Neural progenitor cell (in vitro differentiated cells): ENCODE measurements at regions not wholly inside any gene's neighbourhood (a gene's known extent, or its start where the extent isn't known, plus 50 kb on each side); places are given as distances from the start of the nearest gene placed in this dataset.
A peak's percentile ranks its signal among the peaks of the same experiment; 100 is the strongest.

Source experiments
- DNase-seq: peaks from one replicate; pipeline ENCODE4 v3.0.0-alpha.2; 2016; ENCODE audit warnings: low spot score
- H2AFZ ChIP-seq: fragments of 200-600 bp; sonication (generic); replicated peaks from 2 replicates; pipeline ENCODE4 v1.6.1; 2016; ENCODE audit warnings: antibody characterized with exemption
- H3F3A ChIP-seq: fragments of 200-600 bp; sonication (generic); 2 replicates; pipeline ENCODE4 v1.6.1; 2016; ENCODE audit warnings: antibody characterized with exemption, low read depth
- H3K27ac ChIP-seq: fragments of 200-600 bp; sonication (generic); 2 replicates; pipeline ENCODE4 v1.5.1; 2016; ENCODE audit warnings: mild to moderate bottlenecking
- H3K27me3 ChIP-seq: fragments of 200-600 bp; sonication (generic); 2 replicates; pipeline ENCODE4 v1.6.1; 2016; ENCODE audit warnings: mild to moderate bottlenecking, moderate library complexity
- H3K36me3 ChIP-seq: fragments of 200-600 bp; sonication (generic); 2 replicates; pipeline ENCODE4 v1.5.1; 2016
- H3K4me1 ChIP-seq: fragments of 200-600 bp; sonication (generic); 2 replicates; pipeline ENCODE4 v1.6.1; 2016; ENCODE audit warnings: mixed run types
- H3K4me2 ChIP-seq: fragments of 200-600 bp; sonication (generic); 2 replicates; pipeline ENCODE4 v1.6.1; 2016
- H3K4me3 ChIP-seq: fragments of 200-600 bp; sonication (generic); 2 replicates; pipeline ENCODE4 v1.5.1; 2016
- H3K79me2 ChIP-seq: fragments of 200-600 bp; sonication (generic); 2 replicates; pipeline ENCODE4 v1.6.1; 2016; ENCODE audit warnings: low read depth
- H3K9ac ChIP-seq: fragments of 200-600 bp; sonication (generic); 2 replicates; pipeline ENCODE4 v1.6.1; 2016
- H3K9me3 ChIP-seq: fragments of 200-600 bp; sonication (generic); 2 replicates; pipeline ENCODE4 v1.5.1; 2016; ENCODE audit warnings: low read depth
- H4K20me1 ChIP-seq: fragments of 200-600 bp; sonication (generic); 2 replicates; pipeline ENCODE4 v1.6.1; 2016; ENCODE audit warnings: low read depth
- H3K27ac Mint-ChIP-seq: 3 replicates; pipeline ENCODE4 v1.8.0; 2021; ENCODE audit warnings: mixed read lengths
- H3K27me3 Mint-ChIP-seq: 2 replicates; pipeline ENCODE4 v1.8.0; 2022; ENCODE audit warnings: low read depth, mild to moderate bottlenecking, inconsistent platforms, moderate library complexity, mixed read lengths; ENCODE audit not compliant: insufficient read depth
- H3K36me3 Mint-ChIP-seq: 3 replicates; pipeline ENCODE4 v1.8.0; 2021; ENCODE audit warnings: mixed read lengths
- H3K4me1 Mint-ChIP-seq: 3 replicates; pipeline ENCODE4 v1.8.0; 2021; ENCODE audit warnings: mixed read lengths
- H3K4me3 Mint-ChIP-seq: 3 replicates; pipeline ENCODE4 v1.8.0; 2021; ENCODE audit warnings: mild to moderate bottlenecking, moderate library complexity, mixed read lengths
- H3K9me3 Mint-ChIP-seq: 3 replicates; pipeline ENCODE4 v1.8.0; 2020; ENCODE audit warnings: mixed read lengths
- EZH2 ChIP-seq: fragments of 200-600 bp; sonication (generic); IDR thresholded peaks from 2 replicates; pipeline ENCODE4 v1.6.1; 2017; ENCODE audit warnings: antibody characterized with exemption, mild to moderate bottlenecking, moderate library complexity
- EZH2phosphoT487 ChIP-seq: fragments of 200-600 bp; sonication (generic); IDR thresholded peaks from 2 replicates; pipeline ENCODE4 v1.6.1; 2017; ENCODE audit warnings: antibody characterized with exemption
- TF ChIP-seq, protein P1 (sequence below): fragments of 200-600 bp; sonication (generic); IDR thresholded peaks from 2 replicates; pipeline ENCODE4 v1.5.1; 2017; ENCODE audit warnings: antibody characterized with exemption, mild to moderate bottlenecking

DNA sequence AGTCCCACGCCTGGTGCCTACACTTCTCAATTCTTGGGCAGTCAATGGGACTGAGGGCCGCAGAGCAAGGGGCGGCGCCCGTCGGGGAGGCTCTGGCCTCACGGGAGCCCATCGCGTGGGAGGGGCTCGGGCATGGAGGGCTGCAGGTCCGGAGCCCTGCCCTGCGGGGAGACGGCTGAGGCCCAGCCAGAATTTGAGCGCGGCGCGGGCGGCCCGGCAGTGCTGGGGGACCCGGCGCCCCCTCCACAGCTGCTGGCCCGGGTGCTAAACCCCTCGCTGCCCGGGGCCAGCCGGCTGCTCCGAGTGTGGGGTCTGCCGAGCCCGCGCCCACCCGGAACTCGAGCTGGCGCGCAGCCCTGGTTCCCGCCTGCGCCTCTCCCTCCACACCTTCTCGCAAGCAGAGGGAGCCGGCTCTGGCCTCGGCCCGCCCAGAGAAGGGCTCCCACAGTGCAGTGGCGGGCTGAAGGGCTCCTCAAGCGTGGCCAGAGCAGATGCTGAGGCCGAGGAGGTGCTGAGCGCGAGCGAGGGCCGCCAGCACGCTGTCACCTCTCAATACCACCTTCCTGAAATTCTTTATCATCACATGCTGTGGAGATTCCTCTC lies 58.5 kb downstream of the BAK1 start:
- H3K27me3 ChIP-seq = no peaks in the 10 kb centered on the region
- no peaks in the 10 kb centered on the region for H3K9me3 ChIP-seq
- peak overlapping the region; percentile 21 for H3K27ac Mint-ChIP-seq
- peaks cover 4% of the 10 kb centered on the region for H3K9me3 Mint-ChIP-seq
- no peak for TF ChIP-seq EZH2phosphoT487
- TF ChIP-seq EZH2 = no peak
- TF ChIP-seq, protein P1, sequence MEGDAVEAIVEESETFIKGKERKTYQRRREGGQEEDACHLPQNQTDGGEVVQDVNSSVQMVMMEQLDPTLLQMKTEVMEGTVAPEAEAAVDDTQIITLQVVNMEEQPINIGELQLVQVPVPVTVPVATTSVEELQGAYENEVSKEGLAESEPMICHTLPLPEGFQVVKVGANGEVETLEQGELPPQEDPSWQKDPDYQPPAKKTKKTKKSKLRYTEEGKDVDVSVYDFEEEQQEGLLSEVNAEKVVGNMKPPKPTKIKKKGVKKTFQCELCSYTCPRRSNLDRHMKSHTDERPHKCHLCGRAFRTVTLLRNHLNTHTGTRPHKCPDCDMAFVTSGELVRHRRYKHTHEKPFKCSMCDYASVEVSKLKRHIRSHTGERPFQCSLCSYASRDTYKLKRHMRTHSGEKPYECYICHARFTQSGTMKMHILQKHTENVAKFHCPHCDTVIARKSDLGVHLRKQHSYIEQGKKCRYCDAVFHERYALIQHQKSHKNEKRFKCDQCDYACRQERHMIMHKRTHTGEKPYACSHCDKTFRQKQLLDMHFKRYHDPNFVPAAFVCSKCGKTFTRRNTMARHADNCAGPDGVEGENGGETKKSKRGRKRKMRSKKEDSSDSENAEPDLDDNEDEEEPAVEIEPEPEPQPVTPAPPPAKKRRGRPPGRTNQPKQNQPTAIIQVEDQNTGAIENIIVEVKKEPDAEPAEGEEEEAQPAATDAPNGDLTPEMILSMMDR = no peak
- H3K4me2 ChIP-seq = no peak overlapping the region
- H3K27ac ChIP-seq = no peak overlapping the region
- no peaks in the 10 kb centered on the region for H3K79me2 ChIP-seq
- no peak overlapping the region for H3K4me3 ChIP-seq
- no peaks in the 10 kb centered on the region for H3K36me3 Mint-ChIP-seq
- H3F3A ChIP-seq = peaks cover 6% of the 10 kb centered on the region
- no peak overlapping the region for H2AFZ ChIP-seq
- peaks cover 2% of the 10 kb centered on the region for H3K27me3 Mint-ChIP-seq
- no peak overlapping the region for H3K9ac ChIP-seq
- peaks cover 3% of the 10 kb centered on the region for H3K4me1 Mint-ChIP-seq
- DNase-seq = no peak
- H3K4me1 ChIP-seq = no peaks in the 10 kb centered on the region
- H3K4me3 Mint-ChIP-seq = no peak overlapping the region
- no peaks in the 10 kb centered on the region for H3K36me3 ChIP-seq
- no peaks in the 10 kb centered on the region for H4K20me1 ChIP-seq
